GM19023 (cell line): ENCODE measurements at regions not wholly inside any gene's neighbourhood (a gene's known extent, or its start where the extent isn't known, plus 50 kb on each side); places are given as distances from the start of the nearest gene placed in this dataset.

ENCODE experiments used
- ATAC-seq: cut with Tn5 transposase; IDR thresholded peaks from one replicate; pipeline ENCODE4 v1.9.1; 2021; ENCODE audit warnings: mild to moderate bottlenecking, moderate library complexity; ENCODE audit not compliant: unreplicated experiment

DNA sequence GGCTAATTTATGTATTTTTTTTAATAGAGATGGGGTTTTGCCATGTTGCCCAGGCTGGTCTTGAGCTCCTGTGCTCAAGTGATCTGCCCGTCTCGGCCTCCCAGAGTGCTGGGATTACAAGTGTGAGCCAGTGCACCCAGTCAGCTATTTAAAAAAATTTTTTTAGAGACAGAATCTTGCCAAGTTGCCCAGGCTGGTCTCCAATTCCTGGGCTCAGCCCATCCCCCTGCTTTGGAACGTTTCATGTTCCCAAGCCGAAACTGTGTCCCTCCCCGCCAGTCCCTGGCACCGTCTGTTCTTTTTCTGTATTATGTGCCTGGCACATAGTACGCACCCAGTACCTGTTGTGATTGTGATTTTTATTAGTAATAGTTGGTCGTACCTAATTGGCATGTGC is 63.1 kb upstream of the MGAT5 start:
- ATAC-seq, result no peak

GRCh38 chr2:134191835-134192234 is 62.0 kb upstream of the MGAT5 start:
- ATAC-seq, result no peak

- ATAC-seq, result no peak
These were observed 60.9 kb upstream of the MGAT5 start for GRCh38 chr2:134193006-134193405.

GRCh38 chr2:134194519-134194918 is 59.4 kb upstream of the MGAT5 start:
- ATAC-seq, result no peak

GRCh38 chr2:134195341-134195740 is 58.5 kb upstream of the MGAT5 start:
- ATAC-seq, result no peak

DNA sequence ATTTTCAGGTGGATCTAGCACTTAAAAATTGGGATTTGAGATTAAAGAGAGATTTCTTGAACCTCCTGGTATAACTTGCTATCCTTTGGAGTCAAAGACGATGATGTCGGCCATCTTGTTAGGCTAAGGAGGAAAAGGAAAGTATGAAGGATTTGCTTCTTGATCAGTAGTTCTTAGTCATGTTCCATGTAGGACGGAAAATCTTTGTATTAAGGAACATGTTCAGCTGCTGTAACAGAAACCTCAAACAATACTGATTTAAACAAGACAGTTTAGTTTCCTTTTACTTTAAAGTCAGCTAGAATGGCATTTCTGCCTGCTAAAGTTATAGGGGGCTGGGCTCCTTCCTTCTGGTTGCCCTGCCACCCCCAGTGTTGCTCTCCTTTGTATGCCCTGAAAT is 56.4 kb upstream of the MGAT5 start:
- ATAC-seq, result no peak

DNA sequence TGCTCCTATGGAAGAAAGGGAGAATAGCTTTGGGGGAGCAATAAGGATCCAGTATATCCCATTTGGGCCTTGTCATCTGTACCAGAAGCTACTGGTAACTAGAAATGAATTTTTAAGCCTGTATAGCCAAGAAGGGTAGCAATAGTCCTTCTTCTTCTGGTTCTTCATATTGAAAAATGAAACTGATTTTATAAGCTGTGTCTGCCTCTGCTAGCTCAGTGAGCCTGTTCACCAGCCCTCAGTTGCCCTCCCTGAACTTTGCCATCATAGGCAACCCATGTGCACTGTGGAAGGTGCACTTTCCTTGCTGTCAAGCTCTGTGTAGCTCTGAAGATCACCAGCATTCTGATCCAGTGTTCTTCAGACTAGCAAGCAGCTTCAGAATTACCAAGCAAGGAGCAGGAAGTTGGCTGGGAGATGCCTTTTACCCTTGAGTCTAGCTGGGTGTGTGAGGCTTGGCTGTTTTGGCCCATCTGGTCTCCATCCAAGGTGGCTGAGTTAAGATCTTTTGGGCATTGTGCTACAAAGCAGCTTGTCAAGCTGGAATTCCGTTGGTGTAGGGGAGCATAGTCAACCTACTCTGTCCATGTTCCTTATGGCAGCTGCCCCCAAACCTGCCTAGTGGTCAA is 55.8 kb upstream of the MGAT5 start:
- ATAC-seq, result peak; percentile 58

DNA sequence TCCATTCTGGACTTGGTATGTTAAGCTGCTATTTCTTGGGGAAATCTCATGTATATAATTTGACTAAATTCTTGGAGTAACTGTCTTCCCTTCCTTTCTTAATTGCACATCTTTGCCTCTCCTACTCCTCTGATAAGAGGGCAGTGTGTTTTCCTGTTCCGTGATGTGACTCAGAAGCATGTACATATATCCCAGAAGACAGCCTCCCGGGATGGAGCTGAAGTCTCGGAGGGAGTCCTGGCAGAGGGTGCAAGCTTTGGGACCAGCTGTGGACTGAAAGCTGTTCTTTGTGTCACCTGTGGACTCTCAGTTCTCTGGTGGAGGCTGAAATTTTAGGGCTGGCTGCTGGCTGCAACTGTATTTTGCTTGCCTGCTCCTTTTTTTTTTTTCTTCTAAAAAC is 54.7 kb upstream of the MGAT5 start:
- ATAC-seq, result no peak

- no peak for ATAC-seq
These were observed 53.7 kb upstream of the MGAT5 start for GRCh38 chr2:134200036-134200618.

DNA sequence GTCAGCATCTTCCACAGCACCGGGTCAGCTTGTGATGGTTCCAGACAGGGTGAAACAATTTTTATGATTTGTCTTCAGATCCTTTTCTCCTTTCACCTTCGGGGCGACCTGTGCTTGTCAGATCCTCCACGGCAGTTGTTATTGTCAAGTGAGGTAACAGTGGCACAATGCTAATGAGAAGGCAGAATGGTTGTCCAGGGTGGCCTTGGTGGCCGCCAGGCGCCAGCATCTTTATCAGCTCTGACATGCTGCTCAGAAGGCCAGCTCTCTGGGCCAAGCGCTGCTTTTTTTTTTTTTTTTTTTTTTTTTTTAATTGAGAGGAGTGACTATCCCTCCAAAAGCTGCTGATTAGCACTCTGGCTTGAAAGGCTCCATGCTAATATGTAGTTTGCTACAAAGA is 52.3 kb upstream of the MGAT5 start:
- ATAC-seq, result no peak

DNA sequence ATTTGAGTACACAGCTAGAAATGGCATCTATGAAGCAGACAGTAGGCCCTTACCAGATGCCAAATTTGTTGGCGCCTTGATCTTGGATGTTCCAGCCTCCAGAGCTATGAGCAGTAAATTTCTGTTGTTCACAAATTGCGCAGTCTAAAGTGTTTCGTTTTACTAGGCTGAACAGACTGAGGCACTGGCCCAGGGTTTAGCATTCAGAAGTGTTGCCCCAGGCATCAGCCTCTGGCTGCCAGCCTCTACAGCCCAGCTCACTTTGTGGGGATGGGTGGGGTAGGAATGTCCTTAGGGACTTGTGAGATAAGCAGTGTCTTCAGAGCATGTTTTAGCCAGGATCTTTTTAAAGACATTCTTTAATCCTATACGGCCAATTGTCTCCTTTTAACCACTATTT is 51.5 kb upstream of the MGAT5 start:
- no peak for ATAC-seq

GRCh38 chr2:134203175-134203574 is 50.7 kb upstream of the MGAT5 start:
- ATAC-seq, result no peak
